ENCODE measurements at regions not wholly inside any gene's neighbourhood (a gene's known extent, or its start where the extent isn't known, plus 50 kb on each side); places are given as distances from the start of the nearest gene placed in this dataset.

DNA sequence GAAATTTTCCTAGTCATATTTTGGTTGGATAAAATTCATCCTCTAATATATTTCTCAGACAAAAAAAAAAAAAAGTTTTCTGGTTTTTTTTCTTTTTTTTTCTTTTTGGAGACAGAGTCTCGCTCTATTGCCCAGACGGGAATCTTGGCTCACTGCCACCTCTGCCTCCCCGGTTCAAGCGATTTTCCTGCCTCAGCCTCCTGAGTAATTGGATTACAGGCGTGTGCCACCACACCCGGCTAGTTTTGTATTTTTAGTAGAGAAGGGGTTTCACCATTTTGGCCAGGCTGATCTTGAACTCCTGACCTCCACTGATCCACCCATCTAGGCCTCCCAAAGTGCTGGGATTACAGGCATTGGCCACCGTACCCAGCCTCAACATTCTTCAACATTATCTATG is 432.7 kb upstream of the PABPC4L start:
- Histone ChIP-seq H3K4me2 (ENCODE audit: low read length) (no peak overlapping the region), H3K27ac (ENCODE audit: low read length) (no peak overlapping the region), H3K4me3 (ENCODE audit: low read length) (no peak overlapping the region), H3K27me3 (ENCODE audit: low read length) (no peaks in the 10 kb centered on the region), H3K9me2 (replicated peaks; ENCODE audit: low read length) (no peaks in the 10 kb centered on the region), H2AFZ (ENCODE audit: low read length) (no peak overlapping the region), H3K4me1 (ENCODE audit: insufficient read depth, low read length) (no peaks in the 10 kb centered on the region), H4K20me1 (ENCODE audit: low read length) (no peaks in the 10 kb centered on the region), H3K36me3 (ENCODE audit: low read depth, low read length) (no peaks in the 10 kb centered on the region), H3F3A (ENCODE audit: low read length, unreplicated experiment) (no peaks in the 10 kb centered on the region), H3K9ac (ENCODE audit: low read length) (no peak overlapping the region), H3K9me3 (ENCODE audit: low read length) (no peaks in the 10 kb centered on the region), H3K79me2 (ENCODE audit: low read length) (no peaks in the 10 kb centered on the region)
- POLR2A ChIA-PET (ENCODE audit: unreplicated experiment): no interaction called here
- TF ChIP-seq EZH2 (IDR thresholded peaks at IDR 0.05; ENCODE audit: low read length, unreplicated experiment) (no peak), EZH2phosphoT487 (IDR thresholded peaks at IDR 0.05; ENCODE audit: borderline replicate concordance, low read length) (no peak)
- TF ChIP-seq, protein P1, sequence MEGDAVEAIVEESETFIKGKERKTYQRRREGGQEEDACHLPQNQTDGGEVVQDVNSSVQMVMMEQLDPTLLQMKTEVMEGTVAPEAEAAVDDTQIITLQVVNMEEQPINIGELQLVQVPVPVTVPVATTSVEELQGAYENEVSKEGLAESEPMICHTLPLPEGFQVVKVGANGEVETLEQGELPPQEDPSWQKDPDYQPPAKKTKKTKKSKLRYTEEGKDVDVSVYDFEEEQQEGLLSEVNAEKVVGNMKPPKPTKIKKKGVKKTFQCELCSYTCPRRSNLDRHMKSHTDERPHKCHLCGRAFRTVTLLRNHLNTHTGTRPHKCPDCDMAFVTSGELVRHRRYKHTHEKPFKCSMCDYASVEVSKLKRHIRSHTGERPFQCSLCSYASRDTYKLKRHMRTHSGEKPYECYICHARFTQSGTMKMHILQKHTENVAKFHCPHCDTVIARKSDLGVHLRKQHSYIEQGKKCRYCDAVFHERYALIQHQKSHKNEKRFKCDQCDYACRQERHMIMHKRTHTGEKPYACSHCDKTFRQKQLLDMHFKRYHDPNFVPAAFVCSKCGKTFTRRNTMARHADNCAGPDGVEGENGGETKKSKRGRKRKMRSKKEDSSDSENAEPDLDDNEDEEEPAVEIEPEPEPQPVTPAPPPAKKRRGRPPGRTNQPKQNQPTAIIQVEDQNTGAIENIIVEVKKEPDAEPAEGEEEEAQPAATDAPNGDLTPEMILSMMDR (conservative IDR thresholded peaks at IDR 0.05; ENCODE audit: low read depth, low read length): no peak
- CTCF ChIA-PET: no interaction called here
- DNase-seq (no peak), ATAC-seq (no peak)
- BruUV-seq (replicated peaks): no TSS peak
- intact Hi-C loops (cut with micrococcal nuclease): no loop called here

GRCh38 chr4:134632056-134632455 is 430.5 kb upstream of the PABPC4L start:
- no peaks in the 10 kb centered on the region for H3F3A ChIP-seq (ENCODE audit: low read length, unreplicated experiment)
- no peaks in the 10 kb centered on the region for H3K79me2 ChIP-seq (ENCODE audit: low read length)
- CTCF ChIA-PET: no interaction called here
- no TSS peak for BruUV-seq (replicated peaks)
- no peak overlapping the region for H3K4me3 ChIP-seq (ENCODE audit: low read length)
- H3K9ac ChIP-seq (ENCODE audit: low read length): no peak overlapping the region
- H2AFZ ChIP-seq (ENCODE audit: low read length): no peak overlapping the region
- DNase-seq (no peak), ATAC-seq (no peak)
- POLR2A ChIA-PET (ENCODE audit: unreplicated experiment): no interaction called here
- H3K36me3 ChIP-seq (ENCODE audit: low read depth, low read length): no peaks in the 10 kb centered on the region
- H3K4me1 ChIP-seq (ENCODE audit: insufficient read depth, low read length): no peaks in the 10 kb centered on the region
- TF ChIP-seq EZH2 (IDR thresholded peaks at IDR 0.05; ENCODE audit: low read length, unreplicated experiment) (no peak), EZH2phosphoT487 (IDR thresholded peaks at IDR 0.05; ENCODE audit: borderline replicate concordance, low read length) (no peak)
- TF ChIP-seq, protein P1 (conservative IDR thresholded peaks at IDR 0.05; ENCODE audit: low read depth, low read length): no peak
- H3K4me2 ChIP-seq (ENCODE audit: low read length): no peak overlapping the region
- H3K27me3 ChIP-seq (ENCODE audit: low read length): no peaks in the 10 kb centered on the region
- no peaks in the 10 kb centered on the region for H3K9me3 ChIP-seq (ENCODE audit: low read length)
- H3K27ac ChIP-seq (ENCODE audit: low read length): no peak overlapping the region
- no peaks in the 10 kb centered on the region for H4K20me1 ChIP-seq (ENCODE audit: low read length)
- intact Hi-C loops (cut with micrococcal nuclease): no loop called here
- no peaks in the 10 kb centered on the region for H3K9me2 ChIP-seq (replicated peaks; ENCODE audit: low read length)

GRCh38 chr4:134628066-134628465 is 426.5 kb upstream of the PABPC4L start:
- no peaks in the 10 kb centered on the region for H4K20me1 ChIP-seq (ENCODE audit: low read length)
- no peaks in the 10 kb centered on the region for H3F3A ChIP-seq (ENCODE audit: low read length, unreplicated experiment)
- BruUV-seq (replicated peaks): no TSS peak
- H3K9me2 ChIP-seq (replicated peaks; ENCODE audit: low read length): no peaks in the 10 kb centered on the region
- no peaks in the 10 kb centered on the region for H3K27me3 ChIP-seq (ENCODE audit: low read length)
- intact Hi-C loops (cut with micrococcal nuclease): no loop called here
- CTCF ChIA-PET: no interaction called here
- TF ChIP-seq, protein P1 (conservative IDR thresholded peaks at IDR 0.05; ENCODE audit: low read depth, low read length): no peak
- TF ChIP-seq EZH2phosphoT487 (IDR thresholded peaks at IDR 0.05; ENCODE audit: borderline replicate concordance, low read length) (no peak), EZH2 (IDR thresholded peaks at IDR 0.05; ENCODE audit: low read length, unreplicated experiment) (no peak)
- no peak overlapping the region for H3K4me2 ChIP-seq (ENCODE audit: low read length)
- H3K9me3 ChIP-seq (ENCODE audit: low read length): no peaks in the 10 kb centered on the region
- ATAC-seq (no peak), DNase-seq (no peak)
- POLR2A ChIA-PET (ENCODE audit: unreplicated experiment): interaction anchor here (0.6 kb wide), 1 partner anchor 352 kb away, joined by 3 read pairs; no protein-coding TSS in a partner anchor
- no peaks in the 10 kb centered on the region for H3K4me1 ChIP-seq (ENCODE audit: insufficient read depth, low read length)
- no peak overlapping the region for H3K9ac ChIP-seq (ENCODE audit: low read length)
- no peaks in the 10 kb centered on the region for H3K36me3 ChIP-seq (ENCODE audit: low read depth, low read length)
- H2AFZ ChIP-seq (ENCODE audit: low read length): no peak overlapping the region
- no peaks in the 10 kb centered on the region for H3K79me2 ChIP-seq (ENCODE audit: low read length)
- no peak overlapping the region for H3K4me3 ChIP-seq (ENCODE audit: low read length)
- H3K27ac ChIP-seq (ENCODE audit: low read length): no peak overlapping the region

Measured in PC-3 (cell line).